ENCODE measurements at regions not wholly inside any gene's neighbourhood (a gene's known extent, or its start where the extent isn't known, plus 50 kb on each side); places are given as distances from the start of the nearest gene placed in this dataset.

DNA sequence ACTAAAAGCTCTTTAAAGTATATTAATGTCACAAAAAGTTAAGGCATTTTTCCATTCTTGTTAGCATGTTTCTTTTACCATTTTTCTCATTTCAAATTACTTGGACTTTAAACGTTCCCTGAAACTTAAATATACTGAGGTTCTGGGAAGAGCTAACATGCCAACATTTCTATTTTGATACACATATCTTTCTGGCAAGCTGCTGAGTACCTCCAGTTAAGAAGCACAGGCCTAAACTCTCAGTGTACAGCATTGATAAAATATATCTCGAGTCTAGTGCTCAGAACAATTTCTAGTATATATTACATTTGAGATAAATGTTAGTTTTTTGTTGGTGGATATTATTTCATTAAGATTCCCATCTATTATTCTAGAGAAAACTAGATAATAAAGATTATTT is 612.9 kb upstream of the KCND2 start:
- H3K27ac ChIP-seq: no peak overlapping the region
- no peak overlapping the region for H3K4me3 ChIP-seq
- peak in 1 of 8 donors; percentile 82 for ATAC-seq
- intact Hi-C loops (cut with DNase I): no loop called here
- no peaks in the 10 kb centered on the region for H3K27me3 ChIP-seq
- 13 to 22% methylated on average over 2 of the region's 2 CpGs for WGBS, 2 donors
- no peak for DNase-seq
- TF ChIP-seq CTCF (IDR thresholded peaks at IDR 0.05): no peak
- no peaks in the 10 kb centered on the region for H3K36me3 ChIP-seq
- peaks cover 0 to 3% (median 0%) of the 10 kb centered on the region in 9 donors for H3K4me1 ChIP-seq
- peaks cover 0 to 10% (median 0%) of the 10 kb centered on the region in 11 donors for H3K9me3 ChIP-seq

- no peak for ATAC-seq
- Histone ChIP-seq H3K27ac (no peak overlapping the region), H3K27me3 (no peaks in the 10 kb centered on the region), H3K9me3 (peaks cover 0 to 4% (median 0%) of the 10 kb centered on the region in 11 donors), H3K4me3 (no peak overlapping the region), H3K36me3 (no peaks in the 10 kb centered on the region), H3K4me1 (peaks cover 0 to 3% (median 0%) of the 10 kb centered on the region in 9 donors)
- no peak for DNase-seq
- WGBS, 2 donors: 44% methylated on average over 1 of the region's 1 CpG
- intact Hi-C loops (cut with DNase I): no loop called here
- no peak for TF ChIP-seq CTCF (IDR thresholded peaks at IDR 0.05)
Observed at GRCh38 chr7:119664601-119665000, 608.4 kb upstream of the KCND2 start.

DNA sequence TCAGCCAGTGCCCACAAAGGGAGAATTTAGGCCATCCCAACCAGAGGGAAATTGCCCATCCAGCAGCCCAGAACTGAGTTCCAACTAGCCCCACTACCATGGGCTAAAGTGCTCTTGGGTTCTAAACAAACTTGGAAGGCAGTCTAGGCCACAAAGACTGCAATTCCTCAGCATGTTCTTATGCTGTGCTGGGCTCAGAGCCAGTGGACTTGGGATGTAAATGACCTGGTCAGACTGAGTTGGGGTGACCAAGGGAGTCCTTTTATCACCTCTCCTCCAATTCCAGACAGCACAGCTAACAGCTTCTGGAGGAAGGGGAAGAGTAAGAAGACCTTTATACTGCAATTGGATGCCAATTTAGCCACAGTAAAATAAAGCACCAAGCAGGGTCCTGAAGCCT is 607.2 kb upstream of the KCND2 start:
- no peak for TF ChIP-seq CTCF (IDR thresholded peaks at IDR 0.05)
- intact Hi-C loops (cut with DNase I): no loop called here
- H3K27me3 ChIP-seq: no peaks in the 10 kb centered on the region
- no peak overlapping the region for H3K4me3 ChIP-seq
- H3K9me3 ChIP-seq: peaks cover 0 to 4% (median 0%) of the 10 kb centered on the region in 11 donors
- no peak for DNase-seq
- H3K36me3 ChIP-seq: no peaks in the 10 kb centered on the region
- ATAC-seq: no peak
- H3K4me1 ChIP-seq: no peaks in the 10 kb centered on the region
- H3K27ac ChIP-seq: no peak overlapping the region

- H3K9me3 ChIP-seq: no peaks in the 10 kb centered on the region
- H3K4me3 ChIP-seq: no peak overlapping the region
- H3K27ac ChIP-seq: no peak overlapping the region
- DNase-seq: no peak
- no peak for ATAC-seq
- intact Hi-C loops (cut with DNase I): no loop called here
- H3K27me3 ChIP-seq: no peaks in the 10 kb centered on the region
- H3K36me3 ChIP-seq: no peaks in the 10 kb centered on the region
- TF ChIP-seq CTCF (IDR thresholded peaks at IDR 0.05): no peak
- 39 to 66% methylated on average over 2 of the region's 2 CpGs for WGBS, 2 donors
- no peaks in the 10 kb centered on the region for H3K4me1 ChIP-seq
Observed at GRCh38 chr7:119681336-119681735, 591.6 kb upstream of the KCND2 start.

DNA sequence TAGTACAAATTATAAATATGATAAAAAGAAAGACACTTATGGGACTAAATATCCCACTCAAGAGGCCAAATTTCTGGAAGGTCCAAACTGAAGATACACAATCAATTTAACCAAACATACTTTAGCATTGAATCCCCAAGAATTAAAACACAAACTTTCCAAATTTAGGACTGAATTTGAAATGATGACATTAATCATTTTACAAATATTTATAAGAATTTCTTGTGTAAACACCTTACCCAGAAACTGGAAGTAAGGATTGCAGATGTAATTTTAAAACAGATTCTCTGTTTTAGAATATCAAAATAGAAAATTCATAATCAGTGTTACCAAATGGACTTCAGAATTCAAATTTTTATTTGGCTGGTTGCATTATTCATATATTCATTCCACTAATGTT is 588.2 kb upstream of the KCND2 start:
- TF ChIP-seq CTCF (IDR thresholded peaks at IDR 0.05): no peak

More for the DNA sequence above, 588.2 kb upstream of the KCND2 start:
- Histone ChIP-seq H3K4me3 (no peak overlapping the region), H3K9me3 (no peaks in the 10 kb centered on the region), H3K36me3 (no peaks in the 10 kb centered on the region), H3K27ac (no peak overlapping the region), H3K27me3 (no peaks in the 10 kb centered on the region), H3K4me1 (no peaks in the 10 kb centered on the region)
- ATAC-seq (no peak), DNase-seq (no peak)
- intact Hi-C loops (cut with DNase I): no loop called here

Data from heart right ventricle (tissue), 16 donors.